ENCODE measurements at regions not wholly inside any gene's neighbourhood (a gene's known extent, or its start where the extent isn't known, plus 50 kb on each side); places are given as distances from the start of the nearest gene placed in this dataset.

DNA sequence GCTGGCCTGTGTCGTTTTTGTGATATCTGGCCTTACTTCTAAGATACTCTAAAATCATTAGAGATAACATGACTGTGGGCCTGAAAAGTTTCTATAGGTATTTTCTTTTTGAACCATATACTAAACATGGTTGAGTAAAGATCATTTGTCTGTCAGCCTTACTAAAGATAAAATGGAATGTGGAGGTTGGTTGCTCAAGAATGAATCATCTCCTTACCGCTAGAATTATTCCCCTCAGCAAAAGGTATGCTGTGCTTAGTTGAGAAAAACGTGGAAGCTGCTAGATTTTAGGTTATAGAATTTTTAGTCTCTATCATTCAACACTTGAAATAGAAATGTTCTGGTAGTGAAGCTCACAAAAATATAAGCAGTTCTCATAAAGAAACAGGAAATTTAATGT lies 407.3 kb downstream of the AEBP2 start:
- TF ChIP-seq, protein P1, sequence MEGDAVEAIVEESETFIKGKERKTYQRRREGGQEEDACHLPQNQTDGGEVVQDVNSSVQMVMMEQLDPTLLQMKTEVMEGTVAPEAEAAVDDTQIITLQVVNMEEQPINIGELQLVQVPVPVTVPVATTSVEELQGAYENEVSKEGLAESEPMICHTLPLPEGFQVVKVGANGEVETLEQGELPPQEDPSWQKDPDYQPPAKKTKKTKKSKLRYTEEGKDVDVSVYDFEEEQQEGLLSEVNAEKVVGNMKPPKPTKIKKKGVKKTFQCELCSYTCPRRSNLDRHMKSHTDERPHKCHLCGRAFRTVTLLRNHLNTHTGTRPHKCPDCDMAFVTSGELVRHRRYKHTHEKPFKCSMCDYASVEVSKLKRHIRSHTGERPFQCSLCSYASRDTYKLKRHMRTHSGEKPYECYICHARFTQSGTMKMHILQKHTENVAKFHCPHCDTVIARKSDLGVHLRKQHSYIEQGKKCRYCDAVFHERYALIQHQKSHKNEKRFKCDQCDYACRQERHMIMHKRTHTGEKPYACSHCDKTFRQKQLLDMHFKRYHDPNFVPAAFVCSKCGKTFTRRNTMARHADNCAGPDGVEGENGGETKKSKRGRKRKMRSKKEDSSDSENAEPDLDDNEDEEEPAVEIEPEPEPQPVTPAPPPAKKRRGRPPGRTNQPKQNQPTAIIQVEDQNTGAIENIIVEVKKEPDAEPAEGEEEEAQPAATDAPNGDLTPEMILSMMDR (IDR thresholded peaks at IDR 0.05; ENCODE audit: low read length) = no peak
- TF ChIP-seq EZH2 (optimal IDR thresholded peaks at IDR 0.05; ENCODE audit: low read depth, low read length) = no peak
- no peak for TF ChIP-seq EZH2phosphoT487 (IDR thresholded peaks at IDR 0.05; ENCODE audit: low read length)
